Globus pallidus (tissue), 1 donor: ENCODE measurements at regions not wholly inside any gene's neighbourhood (a gene's known extent, or its start where the extent isn't known, plus 50 kb on each side); places are given as distances from the start of the nearest gene placed in this dataset.
"Not testable (repeated sequence)": the region's sequence is repeated elsewhere in the genome, so short reads cannot be mapped to it uniquely, and the experiment has no call there.

Experiments used
- DNase-seq: peaks from one replicate; pipeline ENCODE4 v3.0.0-alpha.2; 2015; ENCODE audit warnings: low spot score

- DNase-seq = no peak
Observed at GRCh38 chr14:94833633-94834032, 63.7 kb upstream of the GSC start.

- no peak for DNase-seq
Observed at GRCh38 chr14:94831085-94831484, 61.2 kb upstream of the GSC start.

- DNase-seq = no peak
Observed at GRCh38 chr14:94827711-94828447, 58.0 kb upstream of the GSC start.

- DNase-seq = no peak
Observed at GRCh38 chr14:94826774-94827173, 56.9 kb upstream of the GSC start.

GRCh38 chr14:94823556-94824341 is 53.8 kb upstream of the GSC start:
- peak; percentile 14 for DNase-seq

GRCh38 chr14:94821705-94822104 is 51.8 kb upstream of the GSC start:
- no peak for DNase-seq

- not testable (repeated sequence) for DNase-seq
Observed at GRCh38 chr14:94820932-94821331, 51.0 kb upstream of the GSC start.
